Stimulated activated CD4-positive, alpha-beta T cell treated with anti-CD3 and anti-CD28 coated beads, Interleukin-2, amount 100 ng/mL, for 48 hours (primary cell): ENCODE measurements at regions not wholly inside any gene's neighbourhood (a gene's known extent, or its start where the extent isn't known, plus 50 kb on each side); places are given as distances from the start of the nearest gene placed in this dataset.
"Not testable (repeated sequence)": the region's sequence is repeated elsewhere in the genome, so short reads cannot be mapped to it uniquely, and the experiment has no call there.

Experiments used
- DNase-seq, 2 donors: peaks; one replicate each; pipeline ENCODE4 v3.0.0-alpha.2; 2020

DNA sequence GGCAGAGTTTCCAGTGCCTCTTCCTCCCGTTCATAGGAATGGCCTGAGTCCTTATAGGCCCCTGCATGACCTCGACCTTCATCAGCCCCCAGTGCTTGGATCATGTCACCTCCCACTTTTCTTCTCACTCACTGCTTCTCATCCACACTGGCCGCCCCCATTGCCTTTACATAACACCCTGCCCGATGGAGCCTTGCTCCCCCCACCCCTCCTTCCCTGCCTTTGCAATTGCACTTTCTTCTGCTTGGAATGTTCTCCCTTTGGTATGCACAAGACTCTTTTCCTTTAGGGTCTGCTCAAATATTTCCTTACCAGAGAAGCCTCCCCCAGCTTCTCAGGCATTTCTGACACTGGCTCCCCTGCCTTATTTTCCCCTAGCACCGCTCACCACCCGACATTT is 125.2 kb upstream of the KCNJ6 start:
- no peak for DNase-seq

GRCh38 chr21:38042246-38042645 is 126.0 kb upstream of the KCNJ6 start:
- DNase-seq: no peak

- no peak for DNase-seq
Observed at GRCh38 chr21:38048167-38048566, 131.9 kb upstream of the KCNJ6 start.

GRCh38 chr21:38054334-38054733 is 138.1 kb upstream of the KCNJ6 start:
- no peak for DNase-seq

DNA sequence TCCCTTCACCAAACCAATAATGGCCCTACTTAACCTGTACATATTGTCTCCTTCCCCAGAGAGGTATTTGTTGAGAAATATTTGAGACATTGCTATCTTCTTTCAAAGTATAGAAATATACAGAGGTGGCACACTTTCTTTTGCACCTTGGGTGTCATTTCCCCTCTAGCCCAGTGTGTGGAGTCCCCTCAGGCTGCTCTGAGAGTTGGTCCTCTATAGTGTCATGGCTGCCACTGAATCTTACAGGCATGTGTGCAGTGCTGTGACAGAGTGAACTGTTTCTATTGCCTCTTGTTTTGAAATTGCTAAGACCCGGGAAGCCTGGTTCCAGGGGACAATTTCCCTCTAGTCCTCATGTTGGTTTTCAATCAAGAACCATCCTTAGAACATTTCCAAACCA is 140.2 kb upstream of the KCNJ6 start:
- no peak for DNase-seq

GRCh38 chr21:38057626-38058025 is 141.4 kb upstream of the KCNJ6 start:
- DNase-seq: no peak

DNA sequence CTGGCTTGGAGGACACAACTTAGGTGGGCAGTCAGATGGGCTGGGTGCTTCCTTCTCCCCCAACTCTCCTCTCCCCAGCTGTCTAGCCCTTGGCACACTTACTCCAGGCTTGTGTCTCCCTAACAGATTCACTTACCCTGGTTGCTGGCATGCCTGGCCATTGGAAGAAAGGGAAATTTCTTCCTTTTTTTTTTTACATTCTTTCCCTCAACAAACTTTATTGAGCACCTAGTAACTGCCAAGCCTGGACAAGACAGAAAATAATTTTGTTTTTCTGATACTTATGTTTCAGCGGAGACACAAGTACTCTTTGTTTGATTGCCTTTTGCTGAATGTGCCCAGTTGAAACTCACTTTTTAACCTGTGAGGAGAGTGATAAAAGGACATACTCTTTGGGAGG is 144.3 kb upstream of the KCNJ6 start:
- no peak for DNase-seq

DNA sequence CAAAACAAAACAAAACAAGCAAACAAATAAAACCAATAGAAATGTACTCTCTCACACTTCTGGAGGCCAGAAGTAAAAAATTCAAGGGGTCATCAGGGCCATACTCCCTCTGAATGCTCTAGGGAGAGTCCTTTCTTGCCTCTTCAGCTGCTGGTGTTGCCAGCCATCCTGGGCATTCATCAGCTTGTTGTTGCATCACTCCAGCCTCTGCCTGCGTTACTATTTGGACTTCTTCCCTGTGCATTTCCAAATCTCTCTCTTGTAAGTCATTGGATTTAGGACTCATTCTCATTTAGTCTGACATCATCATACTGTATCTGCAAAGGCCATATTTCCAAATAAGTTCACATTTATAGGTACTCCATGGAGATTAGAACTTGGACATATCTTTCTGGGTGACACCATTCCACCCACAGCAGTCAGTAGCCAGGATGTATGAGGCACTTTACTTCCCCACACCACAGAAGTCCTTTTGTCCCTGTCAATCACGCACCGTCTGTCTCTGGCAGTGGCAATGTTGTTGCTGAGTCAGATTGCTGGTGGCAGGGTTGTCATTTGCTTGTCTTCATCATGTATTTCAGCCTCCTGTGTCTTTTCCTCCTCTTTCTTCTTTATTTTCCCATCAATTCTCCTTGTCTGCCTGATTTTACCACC is 151.0 kb upstream of the KCNJ6 start:
- no peak for DNase-seq

- no peak for DNase-seq
Observed at GRCh38 chr21:38072489-38072888, 156.2 kb upstream of the KCNJ6 start.

- no peak for DNase-seq
Observed at GRCh38 chr21:38075833-38076587, 159.8 kb upstream of the KCNJ6 start.

DNA sequence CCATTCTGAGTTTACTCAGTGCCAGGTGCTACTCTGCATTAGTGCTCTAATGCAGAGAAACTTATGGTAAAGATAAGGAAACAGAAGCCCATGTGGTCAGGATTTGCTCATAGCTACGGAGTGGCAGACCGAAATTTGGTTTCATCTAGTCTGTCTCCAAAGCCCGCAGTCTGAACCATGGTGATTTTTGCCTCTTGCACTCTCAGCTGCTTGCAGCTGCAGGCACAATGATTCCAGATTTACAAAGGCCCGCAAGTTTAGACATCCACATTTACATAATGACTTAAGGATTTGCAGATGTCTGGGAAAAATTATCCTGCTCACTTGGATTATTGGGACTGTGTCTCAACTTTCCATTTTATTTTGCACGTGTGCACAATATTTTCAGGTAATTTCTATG is 161.3 kb upstream of the KCNJ6 start:
- DNase-seq: no peak

GRCh38 chr21:38080888-38081287 is 164.6 kb upstream of the KCNJ6 start:
- no peak for DNase-seq

DNA sequence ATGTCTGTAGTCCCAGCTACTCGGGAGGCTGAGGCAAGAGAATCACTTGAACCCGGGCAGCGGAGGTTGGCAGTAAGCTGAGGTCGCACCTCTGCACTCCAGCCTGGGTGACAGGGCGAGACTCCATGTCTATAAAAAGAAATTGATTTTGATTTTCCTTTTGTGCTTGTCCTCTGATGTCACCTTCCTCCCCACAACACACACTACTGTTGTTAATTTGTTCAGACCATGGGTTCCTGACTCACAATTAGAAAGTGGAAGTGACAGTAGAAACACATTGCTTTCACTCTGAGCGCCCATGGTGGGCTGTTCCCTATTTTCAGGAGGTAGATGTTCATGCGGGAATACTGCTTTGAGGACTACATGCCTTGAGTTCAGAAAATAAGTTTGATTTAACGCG is 165.5 kb upstream of the KCNJ6 start:
- DNase-seq: no peak

GRCh38 chr21:38082936-38083485 is 166.8 kb upstream of the KCNJ6 start:
- DNase-seq: no peak

DNA sequence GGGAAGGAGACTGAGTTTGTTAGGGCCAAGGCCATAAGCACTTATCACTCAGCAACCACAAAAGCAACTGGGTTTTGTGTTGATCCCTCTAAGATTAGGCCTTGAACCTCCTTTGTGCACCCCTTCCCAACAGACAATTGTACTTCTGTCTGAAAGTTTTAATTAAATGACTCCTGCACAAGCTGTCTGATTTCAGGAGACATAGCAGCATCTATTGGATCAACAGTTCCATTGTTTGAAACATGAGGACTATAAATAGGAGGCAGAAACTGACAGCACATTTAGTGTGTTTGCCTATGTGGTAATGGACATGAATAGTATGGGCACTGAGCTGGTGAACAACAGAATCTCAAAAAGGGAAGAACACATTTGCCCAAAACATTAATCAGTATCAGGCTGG is 167.3 kb upstream of the KCNJ6 start:
- DNase-seq: no peak

GRCh38 chr21:38086580-38086979 is 170.2 kb upstream of the KCNJ15 start:
- no peak for DNase-seq

GRCh38 chr21:38088916-38089762 is 167.7 kb upstream of the KCNJ15 start:
- DNase-seq: no peak

DNA sequence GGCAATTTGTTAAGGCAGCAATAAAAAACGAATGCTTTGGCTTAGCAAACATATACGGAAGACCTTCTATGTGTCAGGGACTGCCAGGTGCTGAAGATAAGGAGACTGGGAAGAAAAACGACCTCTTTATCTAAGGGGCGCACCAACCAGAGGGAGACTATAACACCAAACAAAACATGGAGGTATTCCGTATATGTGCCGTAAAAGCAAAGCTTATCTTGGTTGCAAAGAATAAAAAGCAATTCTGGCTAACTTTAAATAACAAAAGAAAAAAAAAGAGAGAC is 167.1 kb upstream of the KCNJ15 start:
- DNase-seq: no peak

GRCh38 chr21:38091061-38091460 is 165.7 kb upstream of the KCNJ15 start:
- DNase-seq: not testable (repeated sequence)

DNA sequence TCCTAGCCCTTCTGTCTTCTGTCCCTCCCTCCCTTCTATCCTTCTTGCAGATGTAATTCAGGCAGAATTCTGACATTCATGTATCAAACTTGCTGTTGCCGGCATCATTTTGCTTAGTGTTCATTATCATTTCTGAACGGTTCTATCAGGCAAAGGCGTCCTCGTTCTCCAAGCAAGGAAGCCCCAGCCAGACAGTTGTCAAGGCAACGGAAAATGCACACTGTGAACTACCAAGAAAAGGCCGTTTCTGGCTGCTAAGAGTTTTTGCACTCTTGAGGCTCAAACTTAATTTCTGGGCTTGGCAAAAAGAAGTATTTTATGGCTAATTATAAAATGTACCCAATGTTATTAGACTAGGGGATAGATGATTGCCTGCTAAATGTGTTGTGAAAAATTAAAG is 164.7 kb upstream of the KCNJ15 start:
- DNase-seq: no peak

DNA sequence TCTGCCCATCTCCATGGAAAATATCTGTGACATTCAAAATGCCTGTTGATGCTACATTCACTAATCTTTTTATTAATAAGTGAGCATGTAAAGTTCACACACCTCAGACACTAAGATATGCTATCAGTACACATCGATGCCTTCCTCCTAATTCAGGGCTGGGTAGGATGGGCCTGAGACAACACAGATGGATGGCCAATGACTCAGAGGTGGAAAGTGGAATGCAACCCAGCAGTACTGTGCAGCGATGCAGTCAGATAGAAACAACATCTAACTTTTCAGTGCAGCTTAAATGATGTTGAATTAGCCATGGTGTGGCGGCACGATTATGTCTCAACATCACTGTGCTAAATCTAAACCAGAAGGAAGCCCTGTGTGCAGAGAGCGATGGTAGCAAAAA is 161.6 kb upstream of the KCNJ15 start:
- DNase-seq: no peak

- DNase-seq: no peak
Observed at GRCh38 chr21:38097789-38098188, 159.0 kb upstream of the KCNJ15 start.

DNA sequence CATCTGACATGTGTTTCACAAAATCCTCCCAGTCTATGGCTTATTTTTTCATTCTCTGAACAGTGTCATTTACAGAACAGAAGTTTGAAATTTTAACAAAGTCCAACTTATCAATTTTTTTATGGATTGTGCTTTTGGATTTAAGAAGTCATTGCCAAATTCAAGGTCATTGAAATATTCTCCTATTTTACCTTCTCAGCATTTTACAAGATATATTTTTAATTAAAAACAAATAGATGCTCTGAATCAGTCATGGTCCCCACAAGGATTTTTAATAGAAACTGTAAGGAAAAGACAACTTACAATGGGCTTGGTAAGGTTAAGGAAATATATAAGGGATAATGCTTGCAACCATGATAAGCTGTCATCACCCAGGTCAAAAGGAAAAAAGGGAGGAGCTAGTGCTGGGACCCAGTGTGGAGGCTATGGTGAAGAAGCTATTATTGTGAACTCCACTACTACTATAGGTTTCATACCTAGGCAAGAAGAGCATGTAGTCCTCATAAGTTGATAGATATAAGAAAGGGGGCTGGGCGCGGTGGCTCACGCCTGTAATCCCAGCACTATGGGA is 144.5 kb upstream of the KCNJ15 start:
- no peak for DNase-seq
